CD4-positive, alpha-beta T cell (primary cell): ENCODE measurements at regions not wholly inside any gene's neighbourhood (a gene's known extent, or its start where the extent isn't known, plus 50 kb on each side); places are given as distances from the start of the nearest gene placed in this dataset.

Experiments
- ATAC-seq: fragments of 200-7000 bp; cut with Tn5 transposase; one replicate; pipeline ENCODE4 v1.10.0; 2022; ENCODE audit warnings: mild to moderate bottlenecking; ENCODE audit not compliant: poor library complexity
- CTCF ChIA-PET: fragments of 350-600 bp; sonication (Branson Sonifier 250); formaldehyde crosslinking; loops from one replicate; lab custom pipeline; 2021; ENCODE audit warnings: antibody characterized with exemption, inconsistent platforms; lab: Charles Lee
- POLR2A ChIA-PET: fragments of 350-600 bp; sonication (Branson Sonifier 250); formaldehyde crosslinking; loops from one replicate; lab custom pipeline; 2021; ENCODE audit warnings: antibody characterized with exemption, inconsistent platforms; lab: Charles Lee
- DNase-seq, 14 experiments: peaks; one replicate each; pipeline ENCODE4 v3.0.0-alpha.2; 2013 to 2020; ENCODE audit warnings: mixed read lengths in 2 of 14
- H3K27ac ChIP-seq, 2 donors: one replicate each; pipeline versions ENCODE4 v1.5.1 to v1.7.0; 2013; ENCODE audit warnings: low read length in 2 of 2, low read depth in 1 of 2, mild to moderate bottlenecking in 1 of 2
- H3K27me3 ChIP-seq, 2 experiments: 1 replicate in 1 of 2; 2 replicates in 1 of 2; pipeline versions ENCODE4 v1.6.1 to v1.7.0; 2013; ENCODE audit warnings: low read length in 2 of 2, control low read depth in 1 of 2, mild to moderate bottlenecking in 1 of 2, moderate library complexity in 1 of 2; ENCODE audit not compliant: insufficient read depth in 2 of 2, control insufficient read depth in 1 of 2
- H3K36me3 ChIP-seq: one replicate; pipeline ENCODE4 v1.6.1; 2013; ENCODE audit warnings: low read length, control low read depth; ENCODE audit not compliant: insufficient read depth
- H3K4me1 ChIP-seq: one replicate; pipeline ENCODE4 v1.6.1; 2013; ENCODE audit warnings: low read length, control low read depth; ENCODE audit not compliant: insufficient read depth
- H3K4me3 ChIP-seq: one replicate; pipeline ENCODE4 v1.5.1; 2013; ENCODE audit warnings: mild to moderate bottlenecking, low read length, moderate library complexity
- H3K9me3 ChIP-seq, 2 experiments: 1 replicate in 1 of 2; 2 replicates in 1 of 2; pipeline versions ENCODE4 v1.6.1 to v1.7.0; 2013; ENCODE audit warnings: low read length in 2 of 2, mild to moderate bottlenecking in 2 of 2, control low read depth in 1 of 2, moderate library complexity in 1 of 2; ENCODE audit not compliant: control insufficient read depth in 1 of 2, insufficient read depth in 1 of 2
- H3K27ac Mint-ChIP-seq: one replicate; pipeline ENCODE4 v1.8.0; 2020; ENCODE audit warnings: mixed read lengths
- H3K27me3 Mint-ChIP-seq: one replicate; pipeline ENCODE4 v1.8.0; 2021; ENCODE audit warnings: mixed read lengths
- H3K36me3 Mint-ChIP-seq: one replicate; pipeline ENCODE4 v1.8.0; 2021; ENCODE audit warnings: low read depth, mixed read lengths
- H3K4me1 Mint-ChIP-seq: one replicate; pipeline ENCODE4 v1.8.0; 2021; ENCODE audit warnings: low read depth, mixed read lengths
- H3K4me3 Mint-ChIP-seq: one replicate; pipeline ENCODE4 v1.8.0; 2020; ENCODE audit warnings: mild to moderate bottlenecking, mixed read lengths
- H3K9me3 Mint-ChIP-seq: one replicate; pipeline ENCODE4 v1.8.0; 2020; ENCODE audit warnings: mixed read lengths
- CTCF ChIP-seq: fragments of 200-600 bp; IDR thresholded peaks from one replicate; pipeline ENCODE4 v1.8.0; 2022; ENCODE audit warnings: antibody characterized with exemption, mild to moderate bottlenecking
- intact Hi-C, 2 experiments: fragments of 100-400 bp; cut with DNase I in 1 of 2; cut with micrococcal nuclease in 1 of 2; formaldehyde crosslinking; loops; one replicate each; pipeline versions ENCODE4 v1.15.1 to v1.9.0; 2023 to 2025; cut with DNase I, micrococcal nuclease

DNA sequence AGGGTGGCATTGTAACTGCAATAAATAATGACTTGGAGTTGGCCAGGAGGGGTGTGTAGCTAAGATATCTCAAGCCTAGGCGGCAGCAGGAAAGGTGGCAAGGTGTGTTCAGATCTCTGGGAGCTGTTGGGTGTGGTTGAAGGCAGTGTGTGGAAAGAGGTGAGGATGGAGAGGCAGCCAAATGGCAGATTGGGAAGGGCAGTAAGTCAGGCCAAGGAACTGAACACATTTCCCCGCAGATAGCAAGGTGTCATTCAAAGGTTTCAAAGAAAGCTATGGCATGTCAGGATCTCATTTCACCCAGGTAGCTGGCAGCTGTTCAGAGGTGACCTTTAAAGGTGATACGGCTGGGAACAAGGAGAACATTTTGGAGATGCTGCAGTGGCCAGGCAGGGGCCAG is 586.0 kb upstream of the MGMT start:
- no peaks in the 10 kb centered on the region for H3K36me3 Mint-ChIP-seq
- Histone ChIP-seq H3K4me1 (no peaks in the 10 kb centered on the region), H3K9me3 (peaks cover 0 to 31% of the 10 kb centered on the region in 2 experiments), H3K27ac (no peak overlapping the region), H3K36me3 (no peaks in the 10 kb centered on the region), H3K4me3 (no peak overlapping the region), H3K27me3 (no peaks in the 10 kb centered on the region)
- DNase-seq, result no peak
- H3K27me3 Mint-ChIP-seq, result peaks cover 7% of the 10 kb centered on the region
- POLR2A ChIA-PET, result no interaction called here
- no peak for TF ChIP-seq CTCF
- no peak overlapping the region for H3K27ac Mint-ChIP-seq
- no peak for ATAC-seq
- CTCF ChIA-PET, result no interaction called here
- intact Hi-C loops, result no loop called here
- H3K4me3 Mint-ChIP-seq, result no peak overlapping the region
- H3K4me1 Mint-ChIP-seq, result no peaks in the 10 kb centered on the region
- no peaks in the 10 kb centered on the region for H3K9me3 Mint-ChIP-seq

DNA sequence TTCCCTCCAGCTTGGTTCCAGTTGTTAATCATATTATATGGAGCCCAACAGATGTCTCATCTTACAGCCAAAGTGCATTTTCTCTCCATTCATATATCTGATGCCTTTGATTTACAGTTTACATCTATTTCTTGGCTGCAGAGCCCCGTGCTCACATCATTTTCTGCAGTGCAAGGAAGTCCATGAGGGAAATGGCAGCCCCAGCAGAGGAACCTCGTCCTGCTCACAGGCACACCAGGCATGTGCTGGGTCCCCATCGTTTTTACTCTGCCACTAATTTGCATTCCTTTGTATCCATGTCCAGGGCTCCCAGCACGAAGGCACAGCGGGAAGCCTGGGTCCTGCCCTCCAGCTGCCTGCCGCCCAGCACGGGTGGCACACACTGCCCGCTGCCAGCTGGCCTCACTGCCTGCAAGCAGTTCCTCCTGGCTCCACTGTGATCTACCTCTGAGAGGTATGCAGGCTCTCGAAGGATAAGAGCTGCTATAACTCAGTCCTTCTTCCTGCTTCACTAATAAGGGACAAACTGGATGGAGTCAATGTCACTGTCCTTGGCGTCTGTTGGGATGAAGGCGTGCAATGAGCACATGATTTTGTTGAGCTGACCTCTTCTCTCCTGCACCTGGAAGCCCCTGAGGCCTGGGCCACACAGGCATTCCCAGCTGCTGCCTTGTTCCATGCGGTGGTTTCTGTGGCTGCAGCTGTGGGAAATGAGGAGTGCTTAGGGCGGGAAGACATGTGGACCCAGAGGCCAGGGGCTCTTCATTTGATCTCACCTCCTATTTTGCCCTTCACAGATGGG is 583.6 kb upstream of the MGMT start:
- H3K9me3 ChIP-seq, result peaks cover 6 to 37% of the 10 kb centered on the region in 2 experiments
- ChIA-PET POLR2A (no interaction called here), CTCF (no interaction called here)
- intact Hi-C loops, result no loop called here
- no peak overlapping the region for H3K27ac ChIP-seq
- no peaks in the 10 kb centered on the region for H3K4me1 ChIP-seq
- Mint-ChIP-seq H3K27me3 (peaks cover 7% of the 10 kb centered on the region), H3K9me3 (peaks cover 5% of the 10 kb centered on the region), H3K4me1 (no peaks in the 10 kb centered on the region), H3K4me3 (no peak overlapping the region), H3K27ac (no peak overlapping the region), H3K36me3 (no peaks in the 10 kb centered on the region)
- no peaks in the 10 kb centered on the region for H3K36me3 ChIP-seq
- no peak for DNase-seq
- H3K27me3 ChIP-seq, result no peaks in the 10 kb centered on the region
- TF ChIP-seq CTCF, result no peak
- H3K4me3 ChIP-seq, result no peak overlapping the region
- no peak for ATAC-seq

- DNase-seq, result no peak
- peaks cover 6 to 37% of the 10 kb centered on the region in 2 experiments for H3K9me3 ChIP-seq
- peaks cover 7% of the 10 kb centered on the region for H3K9me3 Mint-ChIP-seq
- no peak for ATAC-seq
- H3K36me3 ChIP-seq, result no peaks in the 10 kb centered on the region
- no peak overlapping the region for H3K4me3 Mint-ChIP-seq
- H3K27me3 Mint-ChIP-seq, result peaks cover 3% of the 10 kb centered on the region
- H3K36me3 Mint-ChIP-seq, result no peaks in the 10 kb centered on the region
- no peak overlapping the region for H3K27ac ChIP-seq
- no peak for TF ChIP-seq CTCF
- ChIA-PET CTCF (no interaction called here), POLR2A (no interaction called here)
- no peak overlapping the region for H3K27ac Mint-ChIP-seq
- no peak overlapping the region for H3K4me3 ChIP-seq
- no peaks in the 10 kb centered on the region for H3K4me1 Mint-ChIP-seq
- no peaks in the 10 kb centered on the region for H3K4me1 ChIP-seq
- intact Hi-C loops, result no loop called here
- no peaks in the 10 kb centered on the region for H3K27me3 ChIP-seq
Observed at GRCh38 chr10:128884033-128884425, 583.0 kb upstream of the MGMT start.
